Activated CD8-positive, alpha-beta memory T cell treated with anti-CD3 and anti-CD28 coated beads for 36 hours (primary cell): ENCODE measurements at regions not wholly inside any gene's neighbourhood (a gene's known extent, or its start where the extent isn't known, plus 50 kb on each side); places are given as distances from the start of the nearest gene placed in this dataset.

ENCODE experiments used
- CTCF ChIA-PET: fragments of 350-600 bp; sonication (Branson Sonifier 250); formaldehyde crosslinking; loops from one replicate; lab custom pipeline; 2021; ENCODE audit warnings: antibody characterized with exemption; lab: Charles Lee
- POLR2A ChIA-PET: fragments of 350-600 bp; sonication (Branson Sonifier 250); formaldehyde crosslinking; loops from one replicate; lab custom pipeline; 2021; ENCODE audit warnings: antibody characterized with exemption; lab: Charles Lee

GRCh38 chr7:125747966-125748365 lies 818.3 kb upstream of the POT1 start:
- ChIA-PET POLR2A (no interaction called here), CTCF (no interaction called here)

GRCh38 chr7:125746510-125746909 lies 816.9 kb upstream of the POT1 start:
- CTCF ChIA-PET: no interaction called here
- POLR2A ChIA-PET: no interaction called here

GRCh38 chr7:125727215-125727614 lies 797.6 kb upstream of the POT1 start:
- POLR2A ChIA-PET: no interaction called here
- CTCF ChIA-PET: no interaction called here

GRCh38 chr7:125695626-125696025 lies 766.0 kb upstream of the POT1 start:
- ChIA-PET POLR2A (no interaction called here), CTCF (no interaction called here)

DNA sequence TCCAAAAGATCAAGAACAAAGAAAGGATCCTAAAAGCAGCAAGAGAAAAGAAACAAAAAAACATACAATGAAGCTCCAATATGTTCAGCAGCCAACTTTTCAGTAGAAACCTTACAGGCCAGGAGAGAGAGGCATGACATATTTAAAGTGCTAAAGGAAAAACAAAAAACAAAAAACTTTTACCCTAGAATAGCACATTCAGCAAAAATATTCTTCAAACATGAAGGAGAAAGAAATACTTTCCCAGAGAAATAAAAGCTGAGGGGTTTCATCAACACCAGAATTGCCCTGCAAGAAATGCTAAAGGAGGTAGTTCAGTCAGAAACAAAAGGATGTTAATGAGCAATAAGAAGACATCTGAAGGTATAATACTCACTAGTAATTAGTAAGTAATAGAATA lies 753.5 kb upstream of the POT1 start:
- CTCF ChIA-PET: no interaction called here
- POLR2A ChIA-PET: no interaction called here

DNA sequence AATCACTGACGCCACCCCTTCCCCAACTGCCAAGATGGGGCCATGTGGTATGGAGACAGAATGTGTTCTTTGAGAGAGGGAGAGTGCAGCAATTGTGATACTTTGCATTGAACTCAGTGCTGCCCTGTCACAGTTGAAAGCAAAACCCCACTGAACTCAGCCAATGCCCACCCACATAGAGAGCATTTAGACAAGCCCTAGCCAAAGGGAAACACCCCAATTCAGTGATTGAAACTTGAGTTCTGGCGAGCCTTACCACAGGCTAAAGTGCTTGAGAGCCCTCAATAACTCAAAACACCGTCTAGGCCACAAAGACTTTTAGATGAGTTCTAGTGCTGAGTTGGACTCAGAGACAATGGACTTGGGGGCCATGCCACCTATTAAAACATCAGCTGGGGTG lies 751.9 kb upstream of the POT1 start:
- POLR2A ChIA-PET: no interaction called here
- CTCF ChIA-PET: no interaction called here

DNA sequence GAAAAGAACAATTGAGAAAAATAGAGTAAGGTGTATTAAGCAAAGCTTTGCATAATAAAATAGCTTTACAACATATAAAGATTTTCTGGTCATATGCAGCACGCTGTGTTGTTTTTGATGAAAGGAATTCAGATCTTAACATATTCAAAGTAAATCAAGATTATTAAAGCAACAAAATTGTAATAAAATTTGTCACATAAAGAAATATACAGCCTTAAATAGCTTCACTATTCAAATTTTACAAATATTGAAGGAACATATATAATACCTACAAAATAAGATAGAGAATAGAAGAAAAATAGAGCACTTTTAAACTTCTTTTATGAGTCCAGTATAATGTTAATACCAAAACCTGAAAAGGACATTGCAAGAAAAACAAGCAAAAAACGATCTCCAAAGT lies 749.1 kb upstream of the POT1 start:
- POLR2A ChIA-PET: no interaction called here

DNA sequence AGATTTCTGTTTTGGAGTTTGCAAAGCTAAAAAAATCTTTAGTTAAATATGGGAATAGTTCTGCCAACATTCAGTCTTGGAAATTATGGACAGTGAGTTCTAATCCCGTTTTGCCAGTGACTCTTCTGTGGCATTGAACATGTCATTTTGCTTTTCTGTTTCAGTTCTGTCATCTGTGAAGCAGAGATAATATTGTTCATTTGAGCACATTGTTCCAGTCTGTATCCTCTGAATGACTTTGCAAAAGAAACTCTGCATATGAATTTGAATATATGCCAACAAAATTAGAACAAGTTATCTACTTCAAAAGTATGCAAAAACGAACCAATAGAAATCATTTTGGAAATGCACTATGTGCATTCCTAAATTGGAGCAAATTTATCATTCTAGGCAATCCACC lies 746.0 kb upstream of the POT1 start:
- ChIA-PET CTCF (no interaction called here), POLR2A (no interaction called here)

More for the DNA sequence above, 749.1 kb upstream of the POT1 start:
- CTCF ChIA-PET: no interaction called here

DNA sequence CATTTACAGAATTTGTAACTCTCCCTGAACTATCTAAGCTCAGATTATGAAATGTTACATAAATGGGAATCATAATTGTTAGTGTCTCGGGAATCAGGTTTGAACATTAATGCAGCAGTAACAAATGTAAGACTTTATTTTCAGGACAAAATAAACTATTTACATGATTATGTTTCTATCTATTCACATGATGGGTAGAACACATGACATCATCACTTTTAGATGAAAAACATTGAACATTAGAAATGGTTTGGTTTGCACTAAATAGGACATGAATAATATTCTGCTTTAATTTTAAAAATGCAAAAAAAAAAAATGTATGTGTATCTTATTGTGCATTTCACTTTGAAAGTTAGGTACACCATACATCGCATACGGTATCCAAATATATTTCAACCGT lies 745.5 kb upstream of the POT1 start:
- CTCF ChIA-PET: no interaction called here
- POLR2A ChIA-PET: no interaction called here

DNA sequence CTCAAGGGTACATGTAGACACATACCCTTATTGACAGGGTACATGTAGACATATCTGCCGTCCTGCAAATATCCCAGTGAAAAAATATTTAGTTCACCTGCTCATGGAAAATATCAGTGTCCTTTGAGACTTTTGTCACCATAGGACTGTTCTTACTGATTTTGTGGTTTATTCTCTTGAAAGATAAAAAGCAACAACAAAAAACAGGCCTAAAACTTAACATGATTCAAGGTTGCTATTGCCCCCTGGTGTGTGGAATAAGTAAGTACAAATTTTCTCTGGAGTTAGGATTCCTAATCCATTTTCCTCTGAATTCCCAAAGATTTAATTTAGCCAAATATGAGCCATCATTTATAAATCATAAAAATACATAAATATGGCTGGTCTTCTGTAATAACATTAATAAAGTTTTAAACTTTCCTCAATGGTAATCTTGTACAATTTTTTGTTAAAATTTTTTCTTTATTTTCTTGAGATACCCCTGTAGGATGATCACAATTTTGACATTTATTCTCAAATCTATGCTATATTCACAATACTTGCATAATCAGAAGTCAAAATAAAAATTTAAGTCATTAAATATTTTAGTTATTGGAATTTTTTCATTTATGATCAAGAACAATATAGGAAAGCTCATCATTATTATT lies 741.4 kb upstream of the POT1 start:
- ChIA-PET POLR2A (no interaction called here), CTCF (no interaction called here)

GRCh38 chr7:125668321-125668993 lies 738.8 kb upstream of the POT1 start:
- ChIA-PET CTCF (no interaction called here), POLR2A (no interaction called here)

- ChIA-PET CTCF (no interaction called here), POLR2A (no interaction called here)
Observed at GRCh38 chr7:125664625-125665024, 735.0 kb upstream of the POT1 start.

DNA sequence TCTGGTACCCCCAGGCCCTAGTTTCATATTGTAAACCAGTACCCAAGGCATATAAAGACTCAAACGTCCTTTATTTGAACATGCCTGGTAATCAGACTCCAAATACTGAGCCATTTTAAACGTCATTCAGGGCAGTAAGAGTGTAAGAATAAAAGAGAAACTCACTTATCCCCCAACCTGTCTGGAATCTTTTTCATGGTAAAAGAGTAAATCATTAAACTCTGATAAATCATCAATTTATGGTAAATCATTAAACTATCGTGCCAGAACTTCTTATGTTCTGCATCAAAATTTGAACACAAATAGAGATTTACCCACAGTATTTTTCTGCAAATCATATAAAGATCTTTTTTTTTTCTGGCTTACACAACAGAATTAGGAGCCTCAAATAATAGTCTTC lies 734.3 kb upstream of the POT1 start:
- ChIA-PET POLR2A (no interaction called here), CTCF (no interaction called here)

DNA sequence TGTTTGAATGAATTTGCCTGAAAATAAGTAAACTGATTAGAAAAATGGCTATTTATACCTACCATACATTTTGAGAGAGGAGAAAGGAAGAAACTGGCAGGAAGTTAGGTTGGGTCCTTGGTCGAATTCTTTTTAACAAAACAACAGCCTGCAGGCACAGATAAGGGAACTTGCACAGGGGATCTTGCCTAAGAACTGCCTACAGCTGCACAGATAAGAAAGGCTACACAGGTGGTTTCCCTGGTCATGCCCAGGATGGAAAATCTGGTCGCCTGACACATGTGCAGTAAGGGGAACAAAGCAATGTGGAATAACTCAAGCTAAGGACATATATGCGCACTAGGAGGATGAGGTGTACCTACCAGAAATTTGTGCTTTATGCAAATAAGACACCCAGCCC lies 732.1 kb upstream of the POT1 start:
- POLR2A ChIA-PET: no interaction called here
- CTCF ChIA-PET: no interaction called here

GRCh38 chr7:125661006-125661405 lies 731.4 kb upstream of the POT1 start:
- ChIA-PET CTCF (no interaction called here), POLR2A (no interaction called here)

- CTCF ChIA-PET: no interaction called here
- POLR2A ChIA-PET: no interaction called here
Observed at GRCh38 chr7:125654076-125654475, 724.5 kb upstream of the POT1 start.

DNA sequence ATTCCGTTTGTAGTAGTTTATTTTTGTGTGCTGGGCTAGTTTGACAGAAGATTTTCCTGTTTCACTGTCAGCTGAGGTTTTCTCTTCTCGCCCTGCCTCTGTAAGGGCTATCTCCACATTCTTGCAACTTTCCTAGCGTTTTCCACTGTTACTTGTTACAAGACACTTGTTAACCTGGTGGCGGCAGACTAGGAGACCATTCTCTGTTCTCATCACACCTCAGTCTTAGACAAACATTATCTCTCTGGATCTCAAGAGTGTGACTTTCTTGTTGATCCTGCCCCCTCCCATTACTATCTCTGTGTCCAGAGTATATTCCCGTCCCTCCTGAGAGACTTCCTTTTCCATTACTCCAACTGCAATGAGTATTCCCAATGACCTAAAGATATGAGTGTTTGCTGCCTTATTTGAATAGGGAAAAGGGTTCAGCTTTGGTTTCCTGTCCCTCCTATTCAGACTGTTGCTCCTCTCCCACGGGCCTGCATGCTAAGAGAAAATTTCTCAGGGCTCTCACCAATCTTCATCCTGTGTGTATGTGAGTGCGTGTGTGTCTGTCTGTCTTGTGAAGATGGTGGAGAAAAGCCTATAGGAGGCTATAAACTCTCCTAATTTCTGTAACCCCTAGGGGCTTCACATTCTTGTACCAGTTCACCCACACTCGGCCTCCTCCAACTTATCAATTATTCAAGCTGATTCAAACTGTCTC lies 722.4 kb upstream of the POT1 start:
- POLR2A ChIA-PET: no interaction called here
- CTCF ChIA-PET: no interaction called here

DNA sequence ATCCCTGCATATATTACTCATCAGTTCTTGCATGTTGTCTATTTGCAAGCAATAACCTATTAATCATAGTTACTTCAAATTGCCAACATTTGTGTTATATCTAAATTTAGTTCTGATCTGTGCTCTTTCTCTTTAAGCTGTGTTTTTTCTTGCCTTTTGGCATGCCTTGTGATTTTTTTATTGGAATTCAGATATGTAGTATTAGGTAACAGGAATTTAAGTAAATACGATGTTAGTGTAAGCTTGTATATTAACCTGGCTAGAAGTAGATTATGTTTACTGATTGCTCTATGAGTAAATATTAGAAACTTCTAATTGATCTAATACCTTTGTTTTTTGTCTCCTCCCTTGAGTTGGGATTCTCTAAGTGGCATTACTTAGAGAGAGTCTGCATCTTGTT lies 718.9 kb upstream of the POT1 start:
- ChIA-PET POLR2A (no interaction called here), CTCF (no interaction called here)

DNA sequence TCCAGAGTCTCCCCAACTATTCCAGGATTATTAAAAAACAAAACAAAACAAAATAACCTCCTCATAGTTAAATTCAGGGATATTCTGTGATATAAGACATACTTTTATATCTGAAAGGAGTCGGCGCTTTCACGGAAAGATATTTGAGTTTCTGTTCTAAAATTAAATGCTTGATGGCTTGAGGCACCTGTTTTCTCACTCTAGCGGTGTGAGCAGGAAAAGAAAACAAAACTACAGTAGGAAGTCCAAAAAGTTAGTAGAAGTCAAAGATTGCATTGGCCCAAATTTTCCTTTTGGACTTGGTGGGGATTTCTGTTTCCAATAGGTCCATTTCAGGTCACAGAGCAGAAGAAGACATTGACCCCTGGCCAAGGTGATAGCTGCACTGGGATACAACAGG lies 716.1 kb upstream of the POT1 start:
- ChIA-PET CTCF (interaction anchor here (0.6 kb wide), 1 partner anchor 27 kb away, joined by 4 read pairs; no protein-coding TSS in a partner anchor), POLR2A (no interaction called here)

DNA sequence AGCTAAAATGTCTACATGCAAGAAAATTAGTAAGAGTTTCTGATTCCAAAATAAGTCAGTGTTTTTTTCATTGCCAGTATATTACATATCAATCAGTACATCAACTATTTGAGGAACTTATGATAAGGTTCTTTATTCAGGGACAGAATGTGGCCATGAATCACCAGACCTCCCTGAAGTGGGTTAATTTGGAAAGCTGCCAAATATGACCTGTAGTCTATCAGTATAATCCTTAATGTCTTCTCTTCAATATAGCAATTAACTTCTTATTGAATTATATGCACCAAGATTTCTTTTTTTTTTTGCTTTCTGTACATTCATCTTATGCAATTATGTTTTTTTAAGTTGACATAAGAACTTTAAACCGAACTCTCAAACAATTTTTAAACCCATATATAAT lies 714.5 kb upstream of the POT1 start:
- ChIA-PET CTCF (no interaction called here), POLR2A (no interaction called here)

DNA sequence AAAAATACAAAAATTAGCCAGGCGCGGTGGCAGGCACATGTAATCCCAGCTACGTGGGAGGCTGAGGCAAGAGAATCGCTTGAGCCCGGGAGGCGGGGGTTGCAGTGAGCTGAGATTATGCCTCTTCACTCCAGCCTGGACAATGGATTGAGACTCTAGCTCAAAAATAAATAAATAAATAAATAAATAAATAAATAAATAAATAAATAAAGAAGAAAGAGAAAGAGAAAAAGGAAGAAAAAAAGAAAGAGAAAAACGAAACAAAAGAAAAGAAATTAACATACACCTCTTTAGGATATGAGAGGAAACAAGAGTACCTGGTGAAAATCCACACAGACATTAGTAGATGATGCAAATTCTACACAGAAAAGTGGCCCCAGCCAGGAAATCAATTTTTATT lies 713.7 kb upstream of the POT1 start:
- POLR2A ChIA-PET: no interaction called here
- CTCF ChIA-PET: no interaction called here
